HG03571 (cell line): ENCODE measurements at regions not wholly inside any gene's neighbourhood (a gene's known extent, or its start where the extent isn't known, plus 50 kb on each side); places are given as distances from the start of the nearest gene placed in this dataset.

ENCODE experiments used
- ATAC-seq: cut with Tn5 transposase; IDR thresholded peaks from one replicate; pipeline ENCODE4 v1.9.1; 2021; ENCODE audit not compliant: unreplicated experiment

- ATAC-seq = no peak
Measured at GRCh38 chr15:69505956-69506556, 53.4 kb downstream of the RPLP1 start.

GRCh38 chr15:69508659-69509058 is 56.0 kb downstream of the RPLP1 start:
- ATAC-seq = no peak

DNA sequence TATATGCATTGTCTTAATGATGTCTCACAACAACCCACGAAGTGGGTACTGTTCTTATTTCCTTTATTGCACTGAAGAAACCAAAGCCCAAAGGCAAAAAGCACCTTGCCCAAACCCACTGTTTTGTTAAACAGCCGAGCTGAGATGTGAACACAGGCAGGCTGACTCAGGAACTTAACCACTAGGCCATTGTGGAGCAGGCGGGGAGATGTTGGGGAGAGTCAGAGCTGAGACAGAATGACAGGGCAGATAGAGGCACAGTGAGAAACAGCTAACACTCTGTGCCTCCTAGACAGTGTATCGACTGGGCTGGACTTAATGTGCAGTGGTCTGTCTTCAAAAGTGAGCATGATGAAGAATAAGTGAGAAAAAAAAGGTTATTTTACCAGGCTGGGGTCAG is 56.5 kb downstream of the RPLP1 start:
- ATAC-seq = no peak

- ATAC-seq = no peak
Measured at GRCh38 chr15:69510556-69510955, 57.9 kb downstream of the RPLP1 start.

DNA sequence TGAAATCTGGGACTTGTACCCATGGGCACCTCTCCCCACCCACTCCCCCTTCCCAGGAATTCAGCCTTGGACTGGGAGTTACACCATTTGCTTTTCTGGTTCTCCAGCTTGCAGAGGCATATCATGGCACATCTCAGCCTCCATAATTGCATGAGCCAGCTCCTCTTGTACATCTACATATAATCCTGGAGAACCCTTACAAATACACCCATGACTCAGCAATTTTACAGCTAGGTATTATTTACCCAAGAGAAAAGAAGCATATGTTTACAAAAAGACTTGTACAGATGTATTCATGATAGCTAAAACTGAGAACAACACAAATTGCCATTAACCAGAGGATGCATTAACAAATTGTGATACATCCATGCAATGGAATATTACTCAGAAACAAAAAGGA is 58.4 kb downstream of the RPLP1 start:
- no peak for ATAC-seq

DNA sequence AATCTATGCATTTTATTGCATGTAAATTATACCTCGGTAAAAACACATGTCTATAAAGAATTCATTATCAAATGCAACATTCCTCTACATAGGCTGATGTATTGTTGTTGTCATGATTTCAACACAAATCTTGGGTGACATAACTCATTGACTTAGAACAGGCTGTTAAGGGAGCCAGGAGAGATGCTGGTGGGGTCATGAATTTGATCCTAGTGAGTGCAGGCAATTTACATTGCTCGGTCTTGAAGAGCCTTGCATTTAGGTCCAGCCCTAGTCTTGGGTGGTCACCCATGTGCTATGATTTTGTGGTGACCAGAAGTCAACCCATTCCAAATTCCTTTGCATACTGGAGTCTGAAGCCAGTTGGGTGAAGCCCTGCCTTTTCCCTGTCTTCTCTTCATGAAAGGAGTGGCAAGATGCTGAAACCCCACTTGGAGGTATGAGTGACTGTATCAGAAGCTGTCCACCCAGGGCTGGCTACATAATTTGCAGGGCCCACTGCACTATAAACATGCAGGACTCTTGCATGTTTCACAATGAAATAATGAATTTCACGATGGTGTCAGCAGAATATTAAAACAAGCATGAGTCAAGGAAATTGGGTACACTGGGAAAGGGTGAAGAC is 59.2 kb downstream of the RPLP1 start:
- no peak for ATAC-seq

DNA sequence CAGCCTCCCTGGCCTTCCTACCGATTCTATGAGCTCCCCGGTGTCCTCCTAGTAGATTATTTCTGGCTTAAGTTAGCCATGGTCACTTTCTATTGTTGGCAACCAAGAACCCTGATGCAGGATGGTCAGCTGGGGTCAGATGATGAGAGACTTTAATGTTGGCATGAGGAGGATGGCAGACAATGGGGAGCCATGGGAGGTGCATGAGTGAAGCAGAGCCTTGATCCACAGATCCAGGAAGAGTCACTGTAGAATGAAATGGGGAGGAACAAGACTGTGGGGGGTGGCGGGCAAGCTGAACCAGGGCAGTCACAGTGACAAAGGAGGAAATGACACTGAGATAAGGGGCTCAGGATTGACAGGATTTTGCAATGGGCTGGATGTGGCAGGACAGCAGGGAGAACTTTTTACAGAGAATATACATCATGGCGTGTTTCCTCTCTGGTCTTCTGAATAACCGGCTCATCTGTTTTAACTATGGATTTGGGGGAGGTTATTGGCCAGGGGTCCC is 60.9 kb downstream of the RPLP1 start:
- ATAC-seq = no peak

GRCh38 chr15:69513986-69514385 is 61.4 kb downstream of the RPLP1 start:
- no peak for ATAC-seq

DNA sequence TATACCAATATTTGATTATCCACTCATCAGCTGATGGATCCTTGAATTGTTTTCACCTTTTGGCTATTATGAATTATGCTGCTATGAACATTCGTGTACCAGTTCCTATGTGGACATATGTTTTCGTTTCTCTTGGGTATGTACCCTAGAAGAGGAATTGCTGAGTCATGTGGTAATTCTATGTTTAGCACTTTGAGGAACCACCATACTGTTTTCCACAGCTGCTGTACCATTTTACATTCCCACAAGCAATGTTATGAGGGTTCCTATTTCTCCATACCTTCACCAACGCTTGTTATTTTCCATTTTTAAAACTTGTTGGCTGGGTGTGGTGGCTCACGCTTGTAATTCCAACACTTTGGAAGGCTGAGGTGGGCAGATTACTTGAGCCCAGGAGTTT is 62.9 kb downstream of the RPLP1 start:
- no peak for ATAC-seq

DNA sequence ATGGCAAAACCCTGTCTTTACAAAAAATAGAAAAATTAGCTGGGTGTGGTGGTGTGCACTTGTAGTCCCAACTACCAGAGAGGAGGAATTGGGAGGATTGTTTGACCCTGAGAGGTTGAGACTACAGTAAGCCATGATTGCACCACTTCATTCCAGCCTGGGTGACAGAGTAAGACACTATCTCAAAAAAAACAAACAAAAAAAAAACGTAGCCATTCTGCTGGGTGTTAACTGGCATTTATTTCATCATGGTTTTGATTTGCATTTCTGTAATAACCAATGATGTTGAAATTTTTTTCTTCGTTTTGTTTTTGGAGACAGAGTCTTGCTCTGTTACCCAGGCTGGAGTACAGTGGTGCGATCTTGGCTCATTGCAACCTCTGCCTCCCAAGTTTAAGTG is 63.3 kb downstream of the RPLP1 start:
- ATAC-seq = no peak

- no peak for ATAC-seq
Measured at GRCh38 chr15:69517052-69517451, 64.4 kb downstream of the RPLP1 start.

DNA sequence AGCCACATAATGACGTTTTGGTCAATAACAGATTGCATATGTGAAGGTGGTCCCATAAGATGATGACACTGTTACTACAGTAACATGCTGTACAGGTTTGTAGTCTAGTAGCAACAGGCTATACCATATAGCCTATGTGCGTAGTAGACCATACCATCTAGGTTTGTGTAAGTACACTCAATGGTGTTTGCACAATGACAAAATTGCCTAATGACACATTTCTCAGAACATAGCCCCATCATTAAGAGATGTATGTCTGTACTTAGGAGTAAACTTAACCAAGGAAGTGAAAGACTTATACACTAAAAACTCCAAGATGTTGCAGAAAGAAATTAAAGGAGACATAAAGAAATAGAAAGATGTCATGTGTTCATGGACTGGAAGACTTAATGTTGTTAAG is 66.2 kb downstream of the RPLP1 start:
- no peak for ATAC-seq

- no peak for ATAC-seq
Measured at GRCh38 chr15:69520067-69520466, 67.4 kb downstream of the RPLP1 start.

- ATAC-seq = no peak
Measured at GRCh38 chr15:69522361-69522760, 69.7 kb downstream of the RPLP1 start.

DNA sequence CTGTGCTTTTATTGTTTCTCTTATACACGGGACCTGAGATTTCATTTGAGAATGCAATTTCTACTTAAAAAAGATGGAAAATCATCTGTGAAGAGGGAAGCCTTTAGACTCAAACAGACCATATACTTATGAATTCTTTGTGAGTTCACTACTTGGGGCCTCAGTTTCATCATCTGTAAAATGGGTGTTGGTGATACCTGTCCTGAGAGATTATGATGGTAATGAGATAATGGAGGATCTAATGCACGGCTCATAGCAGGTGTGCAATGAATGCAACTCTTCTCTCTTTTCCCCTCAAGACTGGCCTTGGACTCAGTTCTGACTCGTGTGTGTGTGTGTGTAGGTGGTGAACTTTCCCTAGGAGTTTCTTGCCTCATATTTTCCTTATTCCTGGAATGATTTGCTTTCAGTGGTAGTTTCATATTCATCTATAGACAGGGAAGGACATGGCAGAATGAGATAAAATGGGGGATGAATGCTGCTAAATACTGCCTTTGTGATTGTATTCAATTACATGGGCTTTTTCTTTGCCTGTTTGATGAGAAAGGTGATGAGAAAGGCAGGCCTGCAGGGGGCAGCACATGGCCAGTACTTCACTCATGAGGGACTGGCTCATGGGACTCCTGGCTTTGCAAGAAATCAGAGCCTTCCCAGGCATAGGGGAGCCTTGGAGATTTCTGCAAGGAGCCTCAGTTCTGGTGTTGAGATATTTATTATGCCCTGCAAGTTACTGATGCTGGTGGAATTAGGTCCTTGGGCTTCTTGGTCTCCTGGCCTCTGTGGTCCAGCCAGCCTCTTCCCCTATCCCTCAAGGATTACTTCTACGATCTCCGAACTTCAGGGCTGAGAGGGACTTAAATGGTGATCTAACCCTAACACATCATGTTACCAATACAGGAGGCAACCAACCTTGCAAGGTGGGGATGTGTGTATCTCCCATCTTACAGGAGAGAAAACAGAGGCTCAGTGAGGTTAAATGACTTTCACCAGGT is 70.7 kb downstream of the RPLP1 start:
- no peak for ATAC-seq

GRCh38 chr15:69524296-69524695 is 71.7 kb downstream of the RPLP1 start:
- no peak for ATAC-seq

DNA sequence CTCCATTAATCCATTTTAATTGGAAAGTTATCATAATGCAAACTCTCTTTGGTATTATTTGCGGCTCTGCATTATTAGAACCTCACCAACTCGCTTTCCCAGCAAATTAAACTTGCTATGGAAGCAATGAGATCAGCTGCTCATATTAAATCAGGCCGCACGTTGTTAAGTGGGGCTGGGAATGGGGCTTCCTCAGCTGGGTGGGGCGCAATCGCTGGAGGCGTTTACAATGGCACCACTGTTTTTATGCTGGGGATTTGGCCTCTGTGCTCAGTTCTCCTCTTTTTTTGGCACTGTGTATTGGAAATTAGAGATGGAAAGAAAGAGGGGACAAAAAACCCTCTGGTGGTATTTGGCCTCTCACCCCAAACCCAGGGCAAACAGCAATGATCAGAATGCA is 72.2 kb downstream of the RPLP1 start:
- ATAC-seq = no peak

- ATAC-seq = no peak
Measured at GRCh38 chr15:69525543-69525942, 72.9 kb downstream of the RPLP1 start.

- ATAC-seq = no peak
Measured at GRCh38 chr15:69526081-69527061, 73.8 kb downstream of the RPLP1 start.

DNA sequence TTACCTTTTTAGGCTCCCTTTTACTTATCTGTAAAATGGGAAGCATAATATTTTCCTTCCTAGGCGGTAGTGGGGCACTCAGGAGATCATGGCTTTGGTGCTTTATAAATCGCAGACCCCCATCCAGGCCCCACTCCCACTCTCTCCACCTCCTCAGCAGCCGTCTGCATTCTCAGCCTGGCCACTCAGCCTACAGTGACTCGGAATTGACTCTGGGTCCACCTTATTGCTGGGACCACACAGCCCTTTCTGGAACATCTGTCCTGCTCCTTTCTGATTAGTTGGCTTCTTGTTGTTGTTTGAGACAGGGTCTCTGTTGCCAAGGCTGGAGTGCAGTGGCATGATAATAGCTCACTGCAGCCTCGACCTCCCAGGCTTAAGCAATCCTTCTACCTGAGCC is 76.5 kb downstream of the RPLP1 start:
- ATAC-seq = no peak
